CD4-positive, alpha-beta T cell treated with Interleukin-1 beta for 1 hour (primary cell): ENCODE measurements at regions not wholly inside any gene's neighbourhood (a gene's known extent, or its start where the extent isn't known, plus 50 kb on each side); places are given as distances from the start of the nearest gene placed in this dataset.
"Not testable (repeated sequence)": the region's sequence is repeated elsewhere in the genome, so short reads cannot be mapped to it uniquely, and the experiment has no call there.

Source experiments
- DNase-seq, 2 donors: peaks; one replicate each; pipeline ENCODE4 v3.0.0-alpha.2; 2020 to 2022

DNA sequence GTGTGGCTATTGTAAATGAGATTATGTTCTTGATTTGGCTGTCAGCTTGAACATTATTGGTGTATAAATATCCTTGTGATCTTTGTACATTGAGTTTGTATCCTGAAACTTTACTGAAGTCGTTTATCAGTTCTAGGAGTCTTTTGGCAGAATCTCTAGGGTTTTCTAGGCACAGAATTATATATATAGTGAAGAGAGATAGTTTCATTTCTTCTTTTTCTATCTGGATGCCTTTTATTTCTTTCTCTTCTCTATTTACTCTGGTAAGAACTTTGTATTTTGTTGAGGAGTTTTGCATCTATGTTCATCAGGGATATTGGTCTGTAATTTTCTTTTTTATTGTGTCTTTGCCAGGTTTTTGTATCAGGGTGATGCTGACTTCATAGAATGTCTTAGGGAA lies 589.2 kb upstream of the MAN1A1 start:
- no peak for DNase-seq

GRCh38 chr6:119934816-119935215 lies 585.3 kb upstream of the MAN1A1 start:
- DNase-seq, result no peak

- DNase-seq, result no peak
Measured at GRCh38 chr6:119929121-119929520, 579.6 kb upstream of the MAN1A1 start.

- DNase-seq, result not testable (repeated sequence)
Measured at GRCh38 chr6:119924888-119925287, 575.3 kb upstream of the MAN1A1 start.

GRCh38 chr6:119922814-119923213 lies 573.3 kb upstream of the MAN1A1 start:
- DNase-seq, result no peak

- DNase-seq, result no peak
Measured at GRCh38 chr6:119921491-119922010, 572.0 kb upstream of the MAN1A1 start.

DNA sequence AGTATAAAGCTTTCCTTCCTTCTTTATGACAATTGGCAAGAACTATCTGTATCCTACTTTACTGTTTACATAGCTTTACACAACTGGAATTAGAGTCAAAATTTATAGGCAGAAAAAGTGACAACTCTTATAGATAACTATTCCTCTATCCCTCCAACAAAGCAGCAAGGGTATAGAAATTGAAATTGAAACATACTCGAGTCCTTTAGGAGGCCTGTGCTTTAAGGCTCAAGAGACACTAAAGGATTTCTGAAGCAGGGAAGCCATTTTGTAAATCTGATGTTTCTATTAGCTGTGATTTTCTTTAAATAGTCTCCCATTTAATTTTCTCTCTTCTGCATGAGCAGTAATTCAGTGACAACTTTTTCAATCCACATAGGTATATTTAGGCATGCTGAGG lies 567.6 kb upstream of the MAN1A1 start:
- DNase-seq, result no peak

GRCh38 chr6:119915971-119916370 lies 566.4 kb upstream of the MAN1A1 start:
- no peak for DNase-seq

- no peak for DNase-seq
Measured at GRCh38 chr6:119908157-119908556, 558.6 kb upstream of the MAN1A1 start.

- DNase-seq, result no peak
Measured at GRCh38 chr6:119902681-119903080, 553.1 kb upstream of the MAN1A1 start.

GRCh38 chr6:119896806-119897205 lies 547.2 kb upstream of the MAN1A1 start:
- no peak for DNase-seq

DNA sequence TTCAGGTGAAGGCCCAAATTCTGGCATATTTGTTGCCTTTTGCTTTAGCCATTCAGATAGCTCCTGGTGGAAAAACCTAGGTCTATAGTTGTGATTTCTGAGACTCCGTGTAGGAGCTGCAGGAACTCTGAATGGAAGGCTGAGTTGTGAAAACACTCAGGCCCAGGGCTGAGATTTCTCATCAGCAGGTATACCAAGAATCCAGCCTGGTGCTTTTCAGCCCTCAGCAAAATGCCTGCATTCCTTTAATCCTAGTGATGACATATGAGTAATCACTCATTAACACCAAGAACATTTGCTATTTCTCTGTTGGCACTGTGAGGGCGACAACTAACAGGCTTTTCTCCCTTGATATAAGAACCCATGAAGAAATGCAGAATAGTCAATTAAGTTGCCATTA lies 546.1 kb upstream of the MAN1A1 start:
- DNase-seq, result no peak

DNA sequence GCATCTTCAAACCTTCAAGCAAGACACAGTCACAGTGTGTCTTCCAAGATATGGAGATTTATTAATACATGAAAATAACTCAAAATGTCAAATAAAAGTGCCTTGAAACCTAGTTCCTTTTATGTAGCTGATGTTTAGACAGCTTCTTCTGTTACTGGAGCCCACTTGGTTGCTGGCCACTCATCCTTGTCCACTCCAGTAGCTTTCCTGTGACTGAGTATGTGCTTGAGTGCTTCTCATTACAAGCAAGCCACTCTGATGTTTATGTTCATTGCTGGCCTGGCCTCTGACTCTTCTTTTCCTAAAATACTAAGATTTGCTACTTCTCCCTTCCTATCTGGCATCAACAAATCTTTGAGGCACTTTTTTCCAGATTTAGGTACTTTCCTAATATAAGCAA lies 545.2 kb upstream of the MAN1A1 start:
- no peak for DNase-seq

- DNase-seq, result no peak
Measured at GRCh38 chr6:119891644-119892043, 542.1 kb upstream of the MAN1A1 start.

DNA sequence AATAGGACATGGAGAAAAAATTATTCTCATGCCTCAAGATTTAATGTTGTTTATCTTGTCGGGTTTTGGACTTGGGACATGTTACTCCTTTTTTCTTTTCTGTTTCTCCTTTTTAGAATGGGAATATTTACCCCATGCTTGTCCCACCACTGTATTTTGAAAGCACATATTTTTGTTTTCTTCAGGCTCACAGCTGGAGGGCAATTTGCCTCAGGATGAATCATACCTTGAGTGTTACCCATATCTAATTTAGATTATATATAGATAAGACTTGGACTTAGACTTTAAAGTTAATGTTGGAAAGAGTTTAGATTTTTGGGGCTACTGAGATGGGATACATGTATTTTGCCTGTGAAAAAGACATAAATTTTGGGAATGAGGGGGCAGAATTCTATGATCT lies 541.6 kb upstream of the MAN1A1 start:
- no peak for DNase-seq

DNA sequence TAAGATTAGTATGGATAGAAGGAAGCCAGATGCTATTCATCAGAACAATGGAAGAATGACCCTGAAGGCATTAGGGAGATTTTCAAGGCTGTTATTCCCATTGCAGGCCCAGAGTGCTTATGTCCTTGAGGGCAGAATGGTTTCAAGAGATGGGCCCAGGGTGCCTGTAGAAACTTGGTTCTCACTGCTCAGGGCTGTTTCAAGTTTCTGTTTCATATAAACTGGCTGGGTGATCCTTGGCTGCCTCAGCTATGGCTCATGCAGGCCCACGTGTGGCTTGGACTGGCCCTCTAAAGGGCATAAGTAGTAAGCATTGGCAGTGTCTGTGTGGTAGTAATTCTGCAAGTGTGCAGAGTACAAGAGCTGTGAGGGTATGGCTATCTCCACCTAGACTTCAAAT lies 540.9 kb upstream of the MAN1A1 start:
- DNase-seq, result no peak

DNA sequence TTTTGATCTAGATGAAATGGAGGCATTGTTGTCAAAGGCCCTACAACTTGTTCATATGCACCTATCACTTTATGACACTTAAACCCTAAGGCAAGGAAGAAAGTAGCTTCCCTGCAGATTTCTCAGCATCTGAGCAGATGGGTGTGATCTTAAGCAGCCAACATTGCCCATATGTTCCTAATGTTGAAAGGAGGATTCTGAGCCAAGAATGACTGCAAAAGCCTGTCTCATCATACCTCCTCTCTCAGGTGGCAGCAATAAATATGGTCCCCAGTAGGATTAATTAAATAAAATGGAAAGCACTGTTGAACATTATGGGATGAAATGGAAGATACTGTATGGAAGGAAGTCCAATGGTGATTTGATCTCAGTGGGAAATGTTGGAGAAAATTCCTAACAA lies 538.1 kb upstream of the MAN1A1 start:
- DNase-seq, result no peak

- no peak for DNase-seq
Measured at GRCh38 chr6:119881416-119881815, 531.9 kb upstream of the MAN1A1 start.

DNA sequence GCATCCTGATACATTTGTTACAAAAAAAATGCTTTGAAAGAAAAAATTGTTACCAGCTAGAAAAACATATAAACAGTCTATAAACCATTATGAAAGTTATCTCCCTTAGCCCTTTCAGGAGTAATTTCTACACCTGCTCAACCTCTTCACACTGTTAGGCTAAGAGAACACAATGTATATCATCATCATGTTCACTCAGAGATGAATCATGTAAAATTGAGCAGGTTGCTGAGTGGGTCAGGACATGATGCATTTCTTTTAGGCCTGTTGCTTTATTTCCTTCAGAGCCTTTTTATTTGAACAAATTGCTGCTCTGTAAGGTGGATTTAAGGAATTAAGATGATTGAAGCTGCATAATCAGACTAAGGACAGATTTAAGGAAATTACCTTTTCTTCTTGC lies 531.3 kb upstream of the MAN1A1 start:
- no peak for DNase-seq

GRCh38 chr6:119879731-119880130 lies 530.2 kb upstream of the MAN1A1 start:
- no peak for DNase-seq

DNA sequence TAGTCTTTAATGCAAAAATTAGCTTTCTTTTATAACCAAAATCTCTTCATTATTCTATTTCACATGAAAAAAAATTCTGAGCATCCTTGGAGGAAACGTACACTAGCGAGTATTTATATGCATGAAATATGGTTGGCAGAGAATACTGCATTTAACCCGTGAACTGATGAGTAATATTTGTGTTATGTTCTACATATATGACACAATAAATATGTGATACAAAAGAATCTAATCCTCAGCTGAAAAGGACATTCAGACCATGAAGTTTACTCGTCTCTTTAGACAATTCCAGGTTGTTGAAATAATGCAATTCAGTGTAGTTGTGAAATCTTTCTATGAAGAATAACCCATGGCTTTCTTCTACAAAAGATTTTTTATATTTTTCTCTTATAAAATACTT lies 524.8 kb upstream of the MAN1A1 start:
- DNase-seq, result no peak

DNA sequence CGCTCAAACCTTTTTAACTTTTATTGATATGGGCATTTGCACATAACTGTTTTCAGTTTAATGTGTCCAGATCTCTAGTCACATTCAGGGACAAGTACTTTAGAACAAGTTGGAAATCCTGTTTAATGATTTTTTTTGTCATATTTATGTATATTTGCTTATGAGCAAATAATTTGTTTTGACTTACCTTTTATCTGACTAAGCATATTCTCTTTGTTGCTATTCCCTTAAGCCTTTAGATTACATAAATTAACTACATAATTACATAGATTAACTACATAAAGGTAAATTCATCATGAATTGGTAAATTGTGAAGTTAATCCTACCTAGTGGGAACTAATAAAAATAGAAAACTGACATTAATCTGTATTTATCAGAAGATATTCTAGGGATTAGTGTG lies 523.5 kb upstream of the MAN1A1 start:
- no peak for DNase-seq

- DNase-seq, result no peak
Measured at GRCh38 chr6:119871520-119871919, 522.0 kb upstream of the MAN1A1 start.

DNA sequence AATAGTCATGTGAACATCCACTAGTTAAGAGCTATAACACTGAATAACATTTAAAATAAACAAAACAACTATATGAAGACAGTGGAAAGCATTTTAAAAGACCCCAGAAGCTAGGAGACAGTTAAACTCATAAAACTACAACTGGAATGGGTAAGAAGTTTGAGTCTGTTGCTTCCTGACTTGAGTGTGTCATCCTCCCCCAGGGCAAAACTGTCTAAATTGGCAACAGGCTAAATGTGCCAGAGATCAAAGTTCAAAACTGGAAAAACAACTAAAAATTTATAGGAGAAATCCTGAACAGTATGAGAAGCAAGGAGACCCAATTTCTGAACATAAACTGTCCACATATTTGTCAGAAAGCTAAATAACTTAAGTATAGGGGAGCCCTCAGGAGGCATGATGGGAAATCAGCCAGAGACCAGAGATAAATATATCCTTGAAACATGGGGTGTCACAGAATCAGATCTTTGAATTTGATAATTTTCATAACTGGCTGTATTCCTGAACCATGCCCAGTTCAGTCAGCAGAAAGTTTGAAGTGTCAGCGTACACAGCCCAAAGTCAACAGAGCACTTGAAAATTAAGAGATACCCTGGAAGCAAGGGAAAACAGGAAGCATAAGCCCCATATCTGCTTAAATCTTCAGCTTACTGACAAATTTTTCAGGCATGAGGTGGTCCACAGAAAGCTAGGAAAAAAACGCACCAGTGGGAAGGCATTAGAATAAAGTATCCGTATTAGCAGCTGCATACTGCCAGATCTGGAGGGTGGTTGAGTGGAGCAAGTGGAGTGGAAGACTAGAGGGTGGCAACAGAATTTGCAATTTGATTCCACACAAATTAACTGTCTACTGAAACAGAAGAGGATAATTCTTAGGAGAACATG lies 516.1 kb upstream of the MAN1A1 start:
- no peak for DNase-seq

GRCh38 chr6:119862719-119863118 lies 513.2 kb upstream of the MAN1A1 start:
- no peak for DNase-seq
